Mesendoderm (in vitro differentiated cells): ENCODE measurements at regions not wholly inside any gene's neighbourhood (a gene's known extent, or its start where the extent isn't known, plus 50 kb on each side); places are given as distances from the start of the nearest gene placed in this dataset.

Source experiments
- DNase-seq: peaks from one replicate; pipeline ENCODE4 v3.0.0; 2013
- H2AK5ac ChIP-seq: 2 replicates; pipeline ENCODE4 v1.6.1; 2013; ENCODE audit warnings: low read length, inconsistent platforms
- H2BK120ac ChIP-seq: 2 replicates; pipeline ENCODE4 v1.6.1; 2013; ENCODE audit warnings: low read depth, mild to moderate bottlenecking, low read length, moderate library complexity, mixed read lengths
- H2BK15ac ChIP-seq: replicated peaks from 2 replicates; pipeline ENCODE4 v1.6.1; 2013; ENCODE audit warnings: low read depth, mild to moderate bottlenecking, moderate library complexity
- H2BK5ac ChIP-seq: 2 replicates; pipeline ENCODE4 v1.6.1; 2013; ENCODE audit warnings: low read length, inconsistent platforms
- H3K18ac ChIP-seq: 2 replicates; pipeline ENCODE4 v1.6.1; 2013; ENCODE audit warnings: mild to moderate bottlenecking, low read length, mixed read lengths
- H3K23ac ChIP-seq: one replicate; pipeline ENCODE4 v1.6.1; 2013; ENCODE audit warnings: low read length
- H3K27ac ChIP-seq: 2 replicates; pipeline ENCODE4 v1.5.1; 2013; ENCODE audit warnings: low read depth, mild to moderate bottlenecking, inconsistent platforms, low read length, moderate library complexity
- H3K27me3 ChIP-seq: 2 replicates; pipeline ENCODE4 v1.6.1; 2013; ENCODE audit warnings: low read length, control low read depth, mild to moderate bottlenecking, inconsistent platforms; ENCODE audit not compliant: insufficient read depth, poor library complexity
- H3K36me3 ChIP-seq: 2 replicates; pipeline ENCODE4 v1.6.1; 2013; ENCODE audit warnings: low read length, inconsistent platforms; ENCODE audit not compliant: control insufficient read depth, insufficient read depth
- H3K4ac ChIP-seq: one replicate; pipeline ENCODE4 v1.6.1; 2013; ENCODE audit warnings: low read depth, mild to moderate bottlenecking, low read length, moderate library complexity
- H3K4me1 ChIP-seq: 2 replicates; pipeline ENCODE4 v1.6.1; 2013; ENCODE audit warnings: low read depth, low read length, inconsistent platforms; ENCODE audit not compliant: control insufficient read depth
- H3K4me2 ChIP-seq: 2 replicates; pipeline ENCODE4 v1.6.1; 2013; ENCODE audit warnings: low read length
- H3K4me3 ChIP-seq: 2 replicates; pipeline ENCODE4 v1.5.1; 2013; ENCODE audit warnings: mild to moderate bottlenecking, low read length
- H3K56ac ChIP-seq: one replicate; pipeline ENCODE4 v1.6.1; 2013; ENCODE audit warnings: low read length
- H3K79me1 ChIP-seq: 2 replicates; pipeline ENCODE4 v1.6.1; 2013; ENCODE audit warnings: low read length, inconsistent platforms
- H3K79me2 ChIP-seq: 2 replicates; pipeline ENCODE4 v1.6.1; 2013; ENCODE audit warnings: mild to moderate bottlenecking, low read length; ENCODE audit not compliant: control insufficient read depth, insufficient read depth
- H3K9ac ChIP-seq: 2 replicates; pipeline ENCODE4 v1.6.1; 2013; ENCODE audit warnings: low read length, inconsistent platforms
- H4K5ac ChIP-seq: one replicate; pipeline ENCODE4 v1.6.1; 2013; ENCODE audit warnings: low read length
- H4K8ac ChIP-seq: one replicate; pipeline ENCODE4 v1.6.1; 2013; ENCODE audit warnings: low read depth, mild to moderate bottlenecking, control low read depth, low read length, moderate library complexity
- WGBS: extraction: QIAGEN DNeasy Blood & Tissue Kit; methylation state at CpG from one replicate; pipeline ENCODE4 v1.1.7; 2013; ENCODE audit warnings: low lambda C conversion rate, missing lambda C conversion rate; ENCODE audit not compliant: insufficient coverage; ENCODE audit errors: extremely low coverage; 5-methylcytosine and 5-hydroxymethylcytosine counted together

- Histone ChIP-seq H2BK5ac (no peak overlapping the region), H3K4me3 (no peak overlapping the region), H2AK5ac (no peak overlapping the region), H2BK15ac (no peak overlapping the region), H3K18ac (peak overlapping the region; percentile 18), H3K79me1 (no peaks in the 10 kb centered on the region), H3K56ac (no peak overlapping the region), H3K23ac (no peak overlapping the region), H4K5ac (no peak overlapping the region), H3K9ac (no peak overlapping the region), H4K8ac (peak overlapping the region; percentile 13), H3K27me3 (no peaks in the 10 kb centered on the region), H3K36me3 (no peaks in the 10 kb centered on the region), H2BK120ac (no peak overlapping the region), H3K4ac (no peak overlapping the region), H3K79me2 (no peaks in the 10 kb centered on the region), H3K27ac (no peak overlapping the region), H3K4me1 (peaks cover 1% of the 10 kb centered on the region), H3K4me2 (no peak overlapping the region)
- no CpG with 5 or more reads among the region's 3 CpGs for WGBS
- no peak for DNase-seq
Observed at GRCh38 chr5:124951661-124952060, 205.2 kb upstream of the ZNF608 start.

- no peak overlapping the region for H3K18ac ChIP-seq
- H3K79me1 ChIP-seq = no peaks in the 10 kb centered on the region
- WGBS = no CpG with 5 or more reads among the region's 7 CpGs
- H3K9ac ChIP-seq = no peak overlapping the region
- H2BK5ac ChIP-seq = no peak overlapping the region
- DNase-seq = no peak
- H4K8ac ChIP-seq = no peak overlapping the region
- H3K23ac ChIP-seq = no peak overlapping the region
- H3K4ac ChIP-seq = no peak overlapping the region
- no peaks in the 10 kb centered on the region for H3K36me3 ChIP-seq
- H3K27me3 ChIP-seq = no peaks in the 10 kb centered on the region
- no peaks in the 10 kb centered on the region for H3K79me2 ChIP-seq
- H3K56ac ChIP-seq = no peak overlapping the region
- no peak overlapping the region for H3K4me3 ChIP-seq
- H4K5ac ChIP-seq = no peak overlapping the region
- H2AK5ac ChIP-seq = no peak overlapping the region
- H3K4me1 ChIP-seq = peaks cover 1% of the 10 kb centered on the region
- no peak overlapping the region for H3K4me2 ChIP-seq
- no peak overlapping the region for H2BK15ac ChIP-seq
- H2BK120ac ChIP-seq = no peak overlapping the region
- no peak overlapping the region for H3K27ac ChIP-seq
Observed at GRCh38 chr5:124952079-124952478, 205.6 kb upstream of the ZNF608 start.

DNA sequence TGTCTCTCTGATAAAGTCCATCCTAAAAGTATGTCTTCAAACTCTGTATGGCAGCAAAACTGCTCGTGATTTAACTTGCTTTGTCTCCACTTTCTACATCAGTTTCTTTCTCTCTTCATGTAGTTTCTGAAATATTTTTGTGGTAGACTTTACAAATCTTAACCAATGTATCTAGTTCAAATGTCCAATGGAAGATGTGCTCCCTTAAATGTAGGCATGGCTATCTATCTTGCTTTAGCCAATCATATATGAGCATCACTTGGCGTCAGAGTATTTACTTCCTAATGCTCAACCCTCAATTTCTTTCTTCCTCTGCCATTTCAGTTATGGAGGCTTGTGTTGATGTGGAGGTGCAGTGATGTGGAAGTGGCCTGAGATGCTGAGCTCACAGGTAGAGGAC, 206.1 kb upstream of the ZNF608 start:
- WGBS = no CpG with 5 or more reads among the region's 2 CpGs
- H3K36me3 ChIP-seq = no peaks in the 10 kb centered on the region
- H3K18ac ChIP-seq = no peak overlapping the region
- no peak overlapping the region for H2BK120ac ChIP-seq
- no peak overlapping the region for H3K4me2 ChIP-seq
- H3K4ac ChIP-seq = no peak overlapping the region
- no peak overlapping the region for H3K23ac ChIP-seq
- no peaks in the 10 kb centered on the region for H3K79me2 ChIP-seq
- no peaks in the 10 kb centered on the region for H3K27me3 ChIP-seq
- no peak overlapping the region for H2AK5ac ChIP-seq
- no peak overlapping the region for H3K4me3 ChIP-seq
- no peak overlapping the region for H3K27ac ChIP-seq
- no peak overlapping the region for H2BK5ac ChIP-seq
- H3K56ac ChIP-seq = no peak overlapping the region
- H4K5ac ChIP-seq = no peak overlapping the region
- DNase-seq = no peak
- H2BK15ac ChIP-seq = no peak overlapping the region
- H3K4me1 ChIP-seq = peaks cover 1% of the 10 kb centered on the region
- H4K8ac ChIP-seq = no peak overlapping the region
- H3K9ac ChIP-seq = no peak overlapping the region
- H3K79me1 ChIP-seq = no peaks in the 10 kb centered on the region

GRCh38 chr5:124954784-124955183, 208.3 kb upstream of the ZNF608 start:
- Histone ChIP-seq H2AK5ac (no peak overlapping the region), H3K4me1 (no peaks in the 10 kb centered on the region), H3K27me3 (no peaks in the 10 kb centered on the region), H2BK15ac (no peak overlapping the region), H3K4ac (no peak overlapping the region), H3K79me1 (no peaks in the 10 kb centered on the region), H4K8ac (no peak overlapping the region), H3K79me2 (no peaks in the 10 kb centered on the region), H3K56ac (no peak overlapping the region), H2BK5ac (no peak overlapping the region), H3K18ac (no peak overlapping the region), H3K27ac (no peak overlapping the region), H2BK120ac (no peak overlapping the region), H3K4me2 (no peak overlapping the region), H3K23ac (no peak overlapping the region), H4K5ac (no peak overlapping the region), H3K4me3 (no peak overlapping the region), H3K9ac (no peak overlapping the region), H3K36me3 (no peaks in the 10 kb centered on the region)
- DNase-seq = no peak
- WGBS = no CpG with 5 or more reads among the region's 2 CpGs

DNA sequence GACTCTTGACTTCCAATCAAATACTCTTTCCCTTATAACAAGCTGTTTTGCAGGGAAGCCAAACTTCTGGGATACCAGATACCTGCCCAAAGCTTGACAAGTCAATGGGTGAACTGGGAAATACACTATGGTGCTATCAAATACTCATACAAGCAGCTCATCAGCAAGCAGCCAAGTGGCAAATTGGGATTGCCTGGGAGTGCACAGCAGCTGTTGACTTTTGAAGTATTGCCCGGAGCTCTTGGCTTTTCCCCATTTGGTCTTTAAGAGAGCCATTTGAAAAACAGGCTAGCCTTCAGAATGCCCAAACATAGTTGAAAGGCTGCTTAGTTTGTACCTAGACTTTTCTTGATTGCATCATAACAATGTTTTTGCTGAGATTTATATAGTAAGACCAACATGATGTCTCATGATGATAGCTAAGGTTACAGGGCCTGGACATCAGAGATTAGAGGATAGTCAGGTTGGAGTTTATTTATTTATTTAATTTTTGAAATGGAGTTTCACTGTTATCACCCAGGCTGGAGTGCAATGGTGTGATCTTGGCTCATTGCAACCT, 210.1 kb upstream of the ZNF608 start:
- no peak overlapping the region for H2BK15ac ChIP-seq
- no peaks in the 10 kb centered on the region for H3K79me1 ChIP-seq
- no peak overlapping the region for H3K56ac ChIP-seq
- no peak overlapping the region for H3K9ac ChIP-seq
- H3K27me3 ChIP-seq = no peaks in the 10 kb centered on the region
- no peak overlapping the region for H2BK5ac ChIP-seq
- no peak overlapping the region for H3K4me2 ChIP-seq
- no peaks in the 10 kb centered on the region for H3K36me3 ChIP-seq
- no peak overlapping the region for H4K8ac ChIP-seq
- H3K23ac ChIP-seq = no peak overlapping the region
- H2BK120ac ChIP-seq = no peak overlapping the region
- H3K27ac ChIP-seq = no peak overlapping the region
- no peaks in the 10 kb centered on the region for H3K79me2 ChIP-seq
- no CpG with 5 or more reads among the region's 1 CpG for WGBS
- DNase-seq = no peak
- no peak overlapping the region for H3K4ac ChIP-seq
- H3K18ac ChIP-seq = no peak overlapping the region
- no peak overlapping the region for H2AK5ac ChIP-seq
- no peak overlapping the region for H4K5ac ChIP-seq
- H3K4me3 ChIP-seq = no peak overlapping the region
- no peaks in the 10 kb centered on the region for H3K4me1 ChIP-seq

GRCh38 chr5:124957063-124957462, 210.6 kb upstream of the ZNF608 start:
- no peak overlapping the region for H2AK5ac ChIP-seq
- no peaks in the 10 kb centered on the region for H3K79me1 ChIP-seq

More at GRCh38 chr5:124957063-124957462, 210.6 kb upstream of the ZNF608 start:
- Histone ChIP-seq H2BK15ac (no peak overlapping the region), H3K56ac (no peak overlapping the region), H3K36me3 (no peaks in the 10 kb centered on the region), H3K4me1 (no peaks in the 10 kb centered on the region), H3K79me2 (no peaks in the 10 kb centered on the region), H3K27ac (no peak overlapping the region), H2BK120ac (no peak overlapping the region), H2BK5ac (no peak overlapping the region), H3K9ac (no peak overlapping the region), H3K18ac (no peak overlapping the region), H3K23ac (no peak overlapping the region), H4K8ac (no peak overlapping the region), H3K27me3 (no peaks in the 10 kb centered on the region), H3K4ac (no peak overlapping the region), H3K4me2 (no peak overlapping the region), H3K4me3 (no peak overlapping the region), H4K5ac (no peak overlapping the region)
- no peak for DNase-seq
- no CpG with 5 or more reads among the region's 5 CpGs for WGBS
